Retina (tissue), 1 donor: ENCODE measurements at regions not wholly inside any gene's neighbourhood (a gene's known extent, or its start where the extent isn't known, plus 50 kb on each side); places are given as distances from the start of the nearest gene placed in this dataset.
"Not testable (repeated sequence)": the region's sequence is repeated elsewhere in the genome, so short reads cannot be mapped to it uniquely, and the experiment has no call there.

Source experiments
- DNase-seq: peaks from one replicate; pipeline ENCODE4 v3.0.0-alpha.2; 2016

DNA sequence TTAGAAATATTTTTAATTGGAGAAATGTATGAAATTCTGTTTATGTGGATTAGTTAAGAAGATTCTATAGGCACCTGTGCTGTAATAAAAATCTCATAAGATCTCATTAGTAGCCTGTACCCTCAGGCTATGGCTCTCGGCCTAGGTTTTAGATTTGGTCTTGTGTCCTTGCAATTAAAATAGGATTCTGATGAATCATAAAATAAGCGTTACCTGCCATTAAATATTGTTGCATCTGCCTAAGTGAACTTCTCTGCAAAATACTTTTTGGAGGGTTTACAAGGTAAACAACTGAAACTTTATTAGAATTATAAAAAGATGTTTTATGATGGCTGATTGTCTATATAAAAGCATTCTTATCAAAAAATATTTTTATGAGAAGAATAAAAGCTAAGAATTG is 804.1 kb upstream of the ANO3 start:
- DNase-seq = no peak

DNA sequence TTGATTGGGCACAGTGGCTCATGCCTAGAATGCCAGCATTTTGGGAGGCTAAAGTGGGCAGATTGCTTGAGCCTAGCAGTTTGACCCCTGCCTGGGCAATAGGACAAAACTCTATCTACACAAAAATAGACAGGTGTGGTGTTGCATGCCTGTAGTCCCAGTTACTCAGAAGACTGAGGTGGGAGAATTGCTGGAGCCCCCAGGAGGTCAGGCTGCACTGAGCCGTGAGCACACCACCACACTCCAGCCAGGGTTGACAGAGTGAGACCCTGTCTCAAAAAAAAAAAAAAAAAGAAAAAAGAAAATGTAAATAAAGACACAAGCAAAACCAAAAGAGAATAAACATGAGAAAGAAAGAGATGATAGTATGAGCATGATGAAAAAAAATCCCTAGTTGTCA is 802.4 kb upstream of the ANO3 start:
- no peak for DNase-seq

DNA sequence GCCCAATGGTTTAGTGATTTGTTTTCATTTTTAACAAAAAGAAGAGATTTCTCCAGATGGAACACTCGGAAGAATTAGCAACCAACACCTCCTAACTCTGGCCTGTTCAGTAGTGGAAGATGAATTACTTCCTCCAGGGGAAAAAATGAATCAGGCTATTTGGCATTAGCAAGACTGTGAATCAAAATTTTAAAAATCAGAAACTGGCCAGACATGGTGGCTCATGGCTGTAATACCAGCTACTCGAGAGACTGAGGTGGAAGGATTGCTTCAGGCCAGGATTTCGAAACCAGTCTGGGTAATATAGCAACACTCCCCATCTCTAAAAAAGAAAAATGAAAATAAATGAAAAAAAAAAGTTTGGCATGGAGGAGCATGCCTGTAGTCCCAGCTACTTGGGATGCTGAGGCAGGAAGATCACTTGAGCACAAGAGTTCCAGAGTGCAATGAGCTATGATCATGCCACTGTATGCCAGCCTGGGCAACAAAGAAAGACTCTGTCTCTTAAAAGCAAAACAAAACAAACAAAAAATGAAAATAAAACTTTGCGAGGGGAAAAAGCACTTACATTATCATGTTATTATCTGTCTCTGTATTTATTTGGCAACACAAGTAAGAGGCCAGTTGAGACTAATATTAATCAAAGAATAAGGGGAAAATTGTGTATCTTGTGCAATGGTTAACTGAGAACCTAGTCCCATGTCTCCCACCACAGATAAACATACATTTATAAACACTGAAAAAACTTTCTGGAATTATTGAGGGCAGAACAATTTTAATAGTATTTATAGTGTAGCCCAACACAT is 796.3 kb upstream of the ANO3 start:
- no peak for DNase-seq

DNA sequence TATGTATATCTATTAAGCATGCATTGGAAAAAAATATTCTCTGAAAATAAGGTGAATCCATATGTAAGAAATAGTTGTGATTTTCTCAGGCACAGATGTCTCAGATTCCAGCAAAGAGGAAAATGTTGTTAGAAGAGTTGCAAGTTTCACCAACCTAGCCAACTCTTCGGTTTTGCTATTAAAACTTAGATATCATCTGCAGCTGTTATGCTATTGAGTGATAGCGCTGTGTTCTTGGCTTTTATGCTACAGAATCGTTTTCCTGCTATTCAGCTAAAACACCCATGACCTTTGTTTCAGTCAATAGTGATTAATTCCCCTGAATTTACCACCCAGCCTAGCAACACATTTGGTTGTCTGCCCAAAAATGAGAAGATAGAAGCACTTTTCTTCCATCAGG is 795.6 kb upstream of the ANO3 start:
- DNase-seq = no peak

DNA sequence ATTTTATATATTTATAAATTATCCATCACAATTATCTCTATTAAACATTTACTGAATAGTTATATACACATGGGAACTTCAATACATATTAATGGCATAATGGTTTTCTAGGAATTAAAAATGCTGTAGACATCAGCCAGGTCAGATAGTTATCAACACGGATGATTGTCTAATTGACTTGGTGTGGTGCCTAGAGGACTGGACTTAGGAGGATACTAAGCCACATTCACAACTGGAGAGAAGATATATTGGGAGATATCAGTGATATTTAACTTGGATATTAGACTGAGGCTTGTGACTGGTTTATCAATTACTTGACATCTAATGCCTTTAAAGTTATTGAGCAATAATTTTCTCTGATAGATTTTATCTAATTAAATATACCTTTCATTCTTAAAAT is 794.5 kb upstream of the ANO3 start:
- no peak for DNase-seq

DNA sequence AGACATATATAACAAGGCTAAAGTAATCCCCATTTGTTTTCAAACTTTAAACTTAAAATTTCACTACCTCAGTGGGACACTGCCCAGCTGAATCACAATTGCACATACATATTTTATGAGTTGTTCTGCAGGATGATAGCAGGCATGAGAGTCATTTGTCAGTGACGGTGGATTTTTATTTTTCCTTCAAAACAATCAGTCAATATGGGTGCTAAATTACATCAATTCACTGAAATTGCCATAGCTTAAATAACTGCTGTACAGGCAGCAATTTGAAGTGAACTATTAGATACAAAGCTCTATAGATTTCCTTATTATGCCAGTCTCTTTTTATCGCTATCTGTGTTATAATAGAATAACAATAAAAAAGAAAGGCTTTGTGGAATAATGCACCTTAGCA is 784.6 kb upstream of the ANO3 start:
- no peak for DNase-seq

DNA sequence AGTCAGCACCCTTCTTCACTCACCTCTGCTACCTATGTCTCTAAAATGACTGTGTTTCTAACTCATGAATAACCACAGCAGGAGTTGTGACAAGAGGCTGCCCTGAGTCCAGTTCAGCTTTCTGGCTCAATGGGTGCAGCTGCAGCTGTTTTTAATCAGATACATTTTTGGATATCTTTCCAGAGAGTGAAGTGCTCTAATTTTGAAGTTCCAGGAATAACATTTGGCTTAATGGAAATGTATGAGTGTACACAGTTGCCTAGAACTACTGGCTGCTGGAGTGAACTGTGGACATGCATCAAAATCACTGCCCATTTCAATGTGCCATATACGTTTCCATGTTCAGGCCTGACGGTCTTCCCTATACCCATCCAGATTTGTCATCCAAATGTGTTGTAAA is 769.5 kb upstream of the ANO3 start:
- DNase-seq = no peak

DNA sequence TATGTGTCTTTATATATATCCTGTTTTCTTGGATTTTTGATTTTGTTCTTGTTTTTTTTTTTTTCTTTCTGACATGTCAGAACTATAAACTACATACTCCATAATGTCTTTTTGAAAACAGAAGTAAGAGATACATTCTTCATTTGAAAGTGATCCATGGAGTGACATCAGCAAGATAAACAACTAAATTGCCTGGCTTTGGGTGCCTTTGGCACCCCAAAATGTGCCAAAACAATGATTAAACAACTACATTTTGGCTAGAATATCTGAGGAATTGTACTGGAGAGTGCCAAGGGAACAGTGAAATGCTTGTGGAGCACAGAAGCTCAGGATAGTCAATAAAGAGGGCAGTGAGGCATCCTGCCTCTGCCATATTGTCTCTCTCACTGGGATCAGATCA is 766.1 kb upstream of the ANO3 start:
- no peak for DNase-seq

DNA sequence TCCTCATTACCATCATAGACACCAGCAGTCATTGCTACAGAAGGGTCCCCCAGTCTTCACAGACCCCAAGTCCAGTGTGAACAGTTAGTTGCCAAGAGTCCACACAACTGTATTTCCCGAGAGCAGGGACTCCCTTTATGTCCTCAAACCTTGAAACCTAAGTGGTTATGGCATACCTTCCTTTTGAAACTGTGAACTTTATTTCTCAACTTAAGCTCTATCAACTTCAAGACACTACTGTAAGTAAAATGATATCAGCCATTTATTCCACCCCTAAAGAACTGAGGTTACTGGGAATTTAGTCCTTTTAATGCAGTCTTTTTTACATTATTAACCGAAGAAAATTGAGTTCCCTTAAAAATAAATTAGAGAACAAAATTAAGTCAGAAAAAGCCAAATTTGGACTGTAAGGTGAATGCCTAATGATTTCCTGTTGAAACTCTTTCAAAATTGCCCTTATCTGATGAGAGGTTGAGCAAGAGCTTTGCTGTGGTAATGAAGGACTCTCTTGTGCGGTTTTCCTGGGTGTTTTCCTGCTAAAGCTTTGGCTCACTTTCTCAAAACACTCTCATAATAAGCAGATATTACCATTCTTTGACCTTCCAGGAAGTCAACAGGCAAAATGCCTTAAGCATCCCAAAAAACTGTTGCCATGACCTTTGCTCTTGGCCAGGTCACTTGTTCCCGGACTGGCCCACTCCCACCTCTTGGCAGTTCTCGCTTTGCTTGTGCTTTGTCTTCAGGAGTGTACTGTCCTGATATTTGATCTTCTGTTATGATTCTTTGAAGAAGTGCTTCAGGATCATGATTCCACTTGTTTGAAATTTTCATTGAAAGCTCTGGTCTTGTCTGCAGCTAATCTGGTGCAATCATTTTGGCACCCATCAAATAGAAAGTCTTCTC is 765.4 kb upstream of the ANO3 start:
- no peak for DNase-seq

DNA sequence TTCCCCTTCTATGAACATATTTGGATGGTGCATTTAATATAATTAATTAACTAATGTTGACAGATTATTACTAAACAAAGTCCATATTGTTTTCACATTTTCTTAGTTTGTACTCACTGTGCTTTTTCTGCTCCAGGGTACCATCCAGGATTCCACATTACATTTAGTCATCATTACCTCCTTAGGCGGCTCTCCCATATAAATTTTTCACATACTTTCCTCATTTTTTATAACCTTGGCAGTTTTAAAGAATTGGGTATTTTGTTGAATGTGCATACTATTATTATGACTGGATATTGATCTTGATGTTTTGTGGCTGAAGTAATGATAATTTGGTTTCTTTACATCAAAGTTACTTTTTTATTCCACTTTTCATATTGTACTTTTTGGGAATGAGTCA is 755.6 kb upstream of the ANO3 start:
- DNase-seq = no peak

DNA sequence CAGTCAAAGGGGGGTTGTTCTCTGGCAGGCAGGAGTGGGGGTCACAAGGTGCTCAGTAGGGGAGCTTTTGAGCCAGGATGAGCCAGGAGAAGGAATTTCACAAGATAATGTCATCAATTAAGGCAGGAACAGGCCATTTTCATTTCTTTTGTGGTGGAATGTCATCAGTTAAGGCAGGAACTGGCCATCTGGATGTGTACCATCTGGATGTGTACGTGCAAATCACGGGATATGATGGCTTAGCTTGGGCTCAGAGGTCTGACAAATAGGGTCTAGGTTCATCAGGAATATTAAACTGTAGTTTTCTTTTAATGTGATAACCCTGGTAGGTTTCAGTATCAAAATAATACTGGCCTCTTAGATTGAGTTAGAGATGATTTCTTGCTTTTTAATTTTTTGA is 752.4 kb upstream of the ANO3 start:
- not testable (repeated sequence) for DNase-seq

DNA sequence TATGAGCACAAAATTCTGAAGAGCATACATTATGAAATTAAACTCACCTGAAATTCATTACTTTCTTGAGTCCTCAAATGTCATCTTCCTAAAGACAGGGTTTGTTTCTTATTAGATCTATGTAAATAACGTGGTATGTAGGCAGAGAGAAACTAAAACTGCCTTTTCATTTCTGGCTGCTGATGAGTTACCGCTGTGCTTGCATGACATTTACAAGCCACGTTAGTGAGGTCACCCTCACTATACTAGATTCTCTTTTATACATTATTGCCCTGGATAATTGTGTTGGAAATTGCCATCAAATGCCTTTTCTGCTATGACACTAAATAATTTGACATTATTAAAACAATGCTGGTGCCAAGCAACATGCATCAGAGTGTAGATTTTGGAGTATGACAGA is 748.3 kb upstream of the ANO3 start:
- DNase-seq = no peak

DNA sequence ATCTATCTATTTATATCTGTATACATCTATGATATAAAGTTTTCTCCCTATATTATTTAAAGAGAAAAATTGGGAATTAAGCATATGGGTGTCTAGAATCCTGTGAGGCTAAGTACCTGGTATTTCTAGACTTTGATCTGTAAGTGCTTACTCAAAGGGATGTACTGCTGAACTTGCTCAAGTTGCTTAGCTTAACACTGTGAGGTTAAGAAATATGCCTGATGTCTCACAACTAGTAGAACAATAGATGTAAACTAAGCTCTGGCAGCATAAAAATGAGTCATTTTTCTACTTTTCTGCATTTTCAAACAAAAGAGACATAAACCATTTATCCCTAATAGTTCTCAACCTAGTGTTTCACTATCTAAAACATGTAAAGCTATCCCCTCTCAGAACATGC is 744.4 kb upstream of the ANO3 start:
- DNase-seq = no peak

DNA sequence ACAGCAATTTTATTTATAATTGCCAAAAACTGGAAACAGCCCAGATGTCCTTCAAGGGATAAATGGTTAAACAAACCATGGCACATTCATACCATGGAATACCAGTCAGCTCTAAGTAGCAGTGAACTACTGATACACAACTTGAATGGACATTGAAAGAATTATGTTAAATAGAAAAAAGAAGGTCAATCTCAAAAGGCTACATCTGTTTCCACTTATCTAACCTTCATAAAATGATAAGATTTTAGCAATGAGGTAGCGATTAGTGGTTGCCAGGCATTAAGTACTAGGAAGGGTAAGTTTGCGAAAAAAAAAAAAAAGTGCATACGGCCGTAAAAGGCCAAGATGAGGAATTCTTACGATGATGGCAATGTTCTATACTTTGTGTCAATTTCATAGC is 738.7 kb upstream of the ANO3 start:
- no peak for DNase-seq

DNA sequence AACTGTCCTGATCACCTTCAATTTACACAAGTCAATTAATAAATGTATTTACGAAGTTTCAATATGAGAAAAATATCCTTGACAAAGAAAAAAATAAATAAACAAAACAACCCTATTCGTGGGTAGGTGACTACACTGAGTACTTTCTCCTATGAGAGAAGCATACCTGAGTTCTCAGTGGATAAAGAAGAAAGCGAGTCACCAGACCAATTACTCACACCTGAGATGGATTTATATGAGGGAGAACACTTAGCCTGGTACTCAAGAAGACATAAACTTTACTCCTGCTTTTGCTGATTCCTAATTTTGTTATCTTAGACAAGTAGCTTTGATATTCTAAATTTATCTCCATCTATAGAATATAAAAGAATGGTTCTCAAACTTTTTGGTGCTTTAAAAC is 735.2 kb upstream of the ANO3 start:
- no peak for DNase-seq

DNA sequence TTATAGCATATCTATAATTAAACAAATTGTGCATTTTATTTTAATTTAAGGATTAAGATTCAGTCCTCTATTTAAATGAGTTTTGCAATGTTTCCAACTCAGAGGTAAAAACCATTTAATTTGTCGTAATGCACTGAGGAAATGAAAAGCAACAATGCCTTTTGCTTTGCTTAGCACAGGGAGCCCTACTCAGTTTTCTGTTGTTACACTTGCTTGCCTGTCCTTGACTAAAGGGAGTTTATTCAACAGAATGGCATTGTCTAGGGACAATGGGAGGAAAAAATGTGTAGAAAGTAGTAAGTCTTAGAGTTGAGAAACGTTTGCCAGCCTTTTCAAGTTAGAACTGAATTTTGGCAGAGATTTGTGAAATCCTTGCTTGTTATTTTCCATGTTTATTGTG is 734.2 kb upstream of the ANO3 start:
- no peak for DNase-seq

DNA sequence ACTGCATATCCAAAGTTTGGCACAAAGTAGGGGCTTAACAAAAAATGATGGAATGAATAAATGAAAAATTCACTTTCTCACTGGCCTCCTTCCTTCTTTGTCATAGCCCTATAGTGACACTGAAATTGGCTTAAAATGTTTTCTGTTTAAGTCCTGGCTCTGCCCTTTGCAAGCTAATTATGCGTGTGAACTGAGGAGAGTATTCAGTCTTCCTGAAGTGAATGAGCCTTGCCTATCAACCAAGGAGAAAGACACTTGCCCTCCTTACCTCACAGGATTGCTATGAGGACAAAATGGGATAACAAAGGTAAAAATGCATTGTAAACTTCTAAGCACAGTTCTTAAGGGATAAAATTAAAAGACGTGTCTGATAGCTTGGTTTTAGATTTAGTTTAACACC is 729.8 kb upstream of the ANO3 start:
- no peak for DNase-seq

DNA sequence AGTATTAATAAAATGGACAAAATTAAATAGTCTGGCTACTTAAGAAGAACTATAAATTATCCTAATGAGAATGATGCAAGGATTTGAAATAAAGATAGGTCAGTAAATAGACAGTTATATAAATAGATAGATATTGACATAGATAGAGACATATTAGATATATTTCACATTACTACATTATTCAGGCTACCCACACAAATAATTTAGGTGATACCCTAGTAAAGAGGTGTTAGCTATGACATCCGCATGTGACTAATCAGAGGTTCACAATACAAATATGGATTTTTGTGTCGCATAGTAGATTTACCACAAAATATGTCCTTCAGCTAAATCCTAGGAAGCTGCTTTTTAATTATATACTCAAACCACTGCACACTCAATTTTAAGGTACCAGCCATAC is 729.0 kb upstream of the ANO3 start:
- DNase-seq = no peak

DNA sequence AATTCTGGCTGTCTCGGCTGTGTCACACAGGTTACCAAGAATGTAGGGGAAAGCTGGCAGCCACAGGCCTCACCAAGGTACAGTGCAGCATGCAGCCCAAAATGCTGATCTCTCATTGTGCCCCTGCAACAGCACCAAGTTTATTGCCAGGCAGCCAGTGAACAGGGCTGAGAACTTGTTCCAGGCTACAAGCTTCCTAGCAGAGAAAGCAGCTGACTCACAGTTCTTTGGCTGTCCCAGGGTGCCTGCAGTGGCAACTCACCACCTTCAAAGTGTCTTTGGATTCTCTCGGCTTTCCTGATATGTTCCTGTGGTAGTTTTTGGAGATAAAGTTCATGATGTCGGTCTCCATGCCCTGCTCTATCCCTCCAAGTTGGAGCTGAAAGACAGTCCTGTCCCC is 719.1 kb upstream of the ANO3 start:
- DNase-seq = no peak

DNA sequence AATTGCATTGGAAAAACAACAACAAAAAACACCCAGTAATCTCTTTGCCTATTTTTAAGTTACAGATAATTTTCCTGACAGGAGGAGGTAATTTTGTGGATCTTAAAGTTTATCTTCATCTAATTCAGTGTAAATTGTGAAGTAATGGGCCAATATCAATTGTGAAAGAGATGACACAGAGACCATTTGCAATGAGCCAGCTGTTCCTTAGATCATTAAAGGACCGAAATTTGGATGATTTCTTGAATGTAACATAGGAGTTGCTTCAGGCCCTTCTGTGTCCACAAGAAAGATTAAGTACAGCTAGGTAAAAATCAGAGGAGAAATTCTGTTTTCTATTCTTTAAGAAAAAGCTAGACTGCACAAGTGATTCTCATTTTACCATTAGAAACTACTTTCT is 718.5 kb upstream of the ANO3 start:
- DNase-seq = no peak

DNA sequence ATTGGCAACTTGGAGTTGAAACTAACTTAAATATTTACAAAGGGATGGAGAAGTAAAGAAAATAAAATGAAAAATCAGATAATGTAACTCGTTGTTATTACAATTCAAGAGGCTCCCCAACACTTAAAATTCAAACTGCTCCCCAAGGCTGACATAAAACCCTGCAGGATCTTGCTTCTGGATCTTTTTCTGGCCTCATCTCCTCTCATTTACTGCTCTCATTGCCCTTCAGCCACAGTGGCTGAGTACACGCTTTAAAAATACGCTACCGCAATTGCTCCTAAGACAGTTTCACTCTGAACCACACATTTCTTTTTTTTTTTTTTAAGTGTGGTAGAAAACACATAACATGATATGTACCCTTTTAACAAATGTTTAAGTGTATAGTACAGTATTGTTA is 718.1 kb upstream of the ANO3 start:
- no peak for DNase-seq

DNA sequence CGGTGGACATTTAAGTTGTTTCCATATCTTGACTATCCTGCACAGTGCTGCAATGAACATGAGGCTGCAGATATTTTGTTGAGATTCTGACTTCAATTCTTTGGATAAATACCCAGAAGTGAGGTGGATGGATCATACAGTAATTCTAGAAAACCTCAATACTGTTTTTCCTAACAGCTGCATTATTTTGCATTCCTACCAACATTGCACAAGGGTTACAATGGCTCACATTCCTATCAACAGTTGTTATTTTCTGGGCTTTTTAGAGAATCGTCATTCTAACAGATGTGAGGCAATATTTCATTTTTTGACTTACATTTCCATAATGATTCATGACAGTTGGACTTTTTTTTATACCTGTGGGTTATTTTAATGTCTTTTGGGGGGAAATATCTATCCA is 716.9 kb upstream of the ANO3 start:
- DNase-seq = no peak

DNA sequence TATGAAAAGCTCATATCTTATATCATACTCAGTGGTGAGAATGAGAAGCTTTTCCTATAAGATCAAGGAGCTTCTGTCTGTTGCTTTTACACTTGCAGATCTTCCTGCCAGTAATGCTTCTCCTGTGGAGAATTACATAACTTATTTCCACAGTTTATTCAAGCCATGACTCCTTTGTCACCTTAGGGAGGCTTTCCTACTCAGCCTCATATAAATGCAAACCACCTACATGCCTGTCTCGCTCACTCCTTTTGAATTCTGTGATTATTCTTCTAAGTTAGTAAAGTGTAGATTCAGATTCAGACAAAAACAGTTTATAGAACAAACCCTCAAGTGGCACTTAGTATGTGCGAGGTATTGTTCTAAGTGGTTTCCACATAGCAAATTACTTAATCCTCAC is 716.1 kb upstream of the ANO3 start:
- DNase-seq = no peak

DNA sequence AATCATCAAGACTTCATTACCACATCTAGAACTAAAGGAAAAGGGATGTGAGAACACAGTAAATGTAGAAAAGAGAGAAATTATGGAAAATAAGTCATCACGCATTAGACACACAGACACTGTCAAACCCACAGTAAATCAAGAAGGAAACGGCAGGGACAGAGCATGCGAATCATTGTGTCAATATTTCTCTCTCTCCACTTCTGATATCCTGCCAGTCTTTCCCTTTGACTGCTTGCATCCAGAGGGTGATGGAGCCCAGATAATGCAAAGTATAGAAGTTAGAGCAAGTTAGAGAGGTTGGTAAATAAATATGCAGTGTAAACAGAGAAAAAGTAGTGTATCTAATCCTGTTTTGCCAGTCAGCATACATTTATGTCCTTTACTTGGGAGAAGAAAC is 706.8 kb upstream of the ANO3 start:
- no peak for DNase-seq

DNA sequence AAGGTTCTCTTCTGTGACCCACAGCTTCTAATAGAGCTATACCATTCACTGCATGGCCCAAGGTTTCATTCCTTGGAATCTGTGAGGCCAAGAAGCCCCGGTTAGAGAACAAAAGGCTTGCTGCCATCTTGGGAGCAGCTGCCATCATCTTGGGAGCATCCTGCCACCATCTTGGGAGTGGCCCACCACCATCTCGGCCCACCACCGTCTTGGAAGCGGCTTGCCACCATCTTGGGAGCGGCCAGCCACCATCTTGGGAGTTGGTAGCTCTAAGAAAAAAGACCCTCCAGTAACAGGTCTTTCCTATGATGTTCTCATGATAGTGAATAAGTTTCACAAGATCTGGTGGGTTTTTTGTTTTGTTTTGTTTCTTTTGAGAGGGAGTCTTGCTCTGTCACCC is 703.9 kb upstream of the ANO3 start:
- no peak for DNase-seq
